GM19438 (cell line): ENCODE measurements at regions not wholly inside any gene's neighbourhood (a gene's known extent, or its start where the extent isn't known, plus 50 kb on each side); places are given as distances from the start of the nearest gene placed in this dataset.

Experiments
- ATAC-seq: cut with Tn5 transposase; IDR thresholded peaks from one replicate; pipeline ENCODE4 v1.9.1; 2021; ENCODE audit warnings: low read depth; ENCODE audit not compliant: unreplicated experiment

GRCh38 chr2:120932881-120933280, 197.2 kb downstream of the GLI2 start:
- no peak for ATAC-seq

GRCh38 chr2:120933693-120934573, 198.3 kb downstream of the GLI2 start:
- ATAC-seq, result no peak

- ATAC-seq, result no peak
Observed at GRCh38 chr2:120934574-120935338, 199.1 kb downstream of the GLI2 start.

GRCh38 chr2:120935339-120936313, 200.0 kb downstream of the GLI2 start:
- no peak for ATAC-seq

GRCh38 chr2:120936476-120937334, 201.0 kb downstream of the GLI2 start:
- ATAC-seq, result no peak

GRCh38 chr2:120937686-120938044, 202.0 kb downstream of the GLI2 start:
- no peak for ATAC-seq

- no peak for ATAC-seq
Observed at GRCh38 chr2:120938045-120938771, 202.5 kb downstream of the GLI2 start.

GRCh38 chr2:120939595-120940318, 204.1 kb downstream of the GLI2 start:
- no peak for ATAC-seq

GRCh38 chr2:120940319-120940696, 204.6 kb downstream of the GLI2 start:
- ATAC-seq, result no peak

GRCh38 chr2:120940726-120941256, 205.1 kb downstream of the GLI2 start:
- ATAC-seq, result no peak

- ATAC-seq, result no peak
Observed at GRCh38 chr2:120941571-120942120, 206.0 kb downstream of the GLI2 start.

GRCh38 chr2:120942658-120943057, 207.0 kb downstream of the GLI2 start:
- ATAC-seq, result no peak

- no peak for ATAC-seq
Observed at GRCh38 chr2:120943403-120944034, 207.9 kb downstream of the GLI2 start.

GRCh38 chr2:120944575-120944974, 208.9 kb downstream of the GLI2 start:
- no peak for ATAC-seq

- no peak for ATAC-seq
Observed at GRCh38 chr2:120945091-120945490, 209.4 kb downstream of the GLI2 start.

GRCh38 chr2:120945832-120946499, 210.3 kb downstream of the GLI2 start:
- ATAC-seq, result no peak

- no peak for ATAC-seq
Observed at GRCh38 chr2:120947327-120947726, 211.7 kb downstream of the GLI2 start.
